Left colon (tissue), 2 donors: ENCODE measurements at regions not wholly inside any gene's neighbourhood (a gene's known extent, or its start where the extent isn't known, plus 50 kb on each side); places are given as distances from the start of the nearest gene placed in this dataset.

ENCODE experiments used
- ATAC-seq: fragments of 200-7000 bp; cut with Tn5 transposase; one replicate; pipeline ENCODE4 v1.9.1; 2020; ENCODE audit warnings: mild to moderate bottlenecking, moderate library complexity
- DNase-seq, 2 donors: peaks; one replicate each; pipeline ENCODE4 v3.0.0-alpha.2; 2020
- intact Hi-C, 2 donors: fragments of 100-400 bp; cut with DNase I in 1 of 2; cut with micrococcal nuclease in 1 of 2; formaldehyde crosslinking; loops; one replicate each; pipeline versions ENCODE4 v1.11.2 to v1.14.0; 2022; cut with DNase I, micrococcal nuclease
- donor health status: DM: no; HTN: no; CAD: no.
- donor health status: DM: yes; HTN: yes; CAD: no.

- intact Hi-C loops: no loop called here
Observed at GRCh38 chr18:22604390-22604985, 186.8 kb upstream of the CTAGE1 start.

DNA sequence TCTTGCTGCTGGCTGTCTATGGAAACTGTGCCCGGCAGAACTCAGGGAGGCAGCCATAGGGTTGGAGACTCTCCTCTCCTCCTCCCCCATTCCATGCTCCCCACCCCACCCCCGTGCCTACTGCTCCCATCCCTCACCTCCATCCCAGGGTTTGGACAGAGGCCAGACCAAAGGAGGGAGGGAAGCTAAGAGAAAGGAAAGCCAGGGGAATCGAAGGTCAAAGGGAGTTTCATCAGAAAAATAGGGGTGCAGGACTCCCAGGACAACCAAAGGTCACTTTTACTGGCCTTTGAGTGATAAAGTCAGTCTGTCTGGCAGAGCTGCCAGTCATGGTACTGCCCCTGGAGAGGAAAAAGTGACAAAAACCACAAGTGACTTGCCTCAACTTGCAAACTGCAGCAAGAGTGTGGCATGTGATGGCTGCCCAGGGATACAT is 187.3 kb upstream of the CTAGE1 start:
- ATAC-seq (no peak), DNase-seq (no peak)
- intact Hi-C loops: no loop called here

More at GRCh38 chr18:22604390-22604985, 186.8 kb upstream of the CTAGE1 start:
- DNase-seq (no peak), ATAC-seq (no peak)

DNA sequence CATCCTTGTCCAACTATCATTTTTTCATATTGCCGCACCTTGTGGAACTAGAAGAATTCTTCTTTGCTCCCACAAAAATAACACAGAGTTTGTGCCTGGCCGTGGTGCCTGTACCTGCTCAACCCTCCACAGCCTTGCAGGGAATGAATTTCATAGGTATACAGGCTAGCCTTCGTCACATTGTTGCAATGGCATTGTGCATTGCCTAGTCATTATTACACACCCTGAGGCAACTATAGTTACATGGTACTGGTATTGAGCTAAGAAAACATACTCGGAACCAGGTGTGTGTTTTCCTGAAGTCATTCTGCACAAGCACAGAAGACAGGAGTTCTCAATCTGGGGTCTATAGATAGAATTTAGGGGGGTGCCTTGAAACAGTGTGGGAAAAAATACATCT is 188.0 kb upstream of the CTAGE1 start:
- no peak for ATAC-seq
- intact Hi-C loops: no loop called here
- DNase-seq: no peak

DNA sequence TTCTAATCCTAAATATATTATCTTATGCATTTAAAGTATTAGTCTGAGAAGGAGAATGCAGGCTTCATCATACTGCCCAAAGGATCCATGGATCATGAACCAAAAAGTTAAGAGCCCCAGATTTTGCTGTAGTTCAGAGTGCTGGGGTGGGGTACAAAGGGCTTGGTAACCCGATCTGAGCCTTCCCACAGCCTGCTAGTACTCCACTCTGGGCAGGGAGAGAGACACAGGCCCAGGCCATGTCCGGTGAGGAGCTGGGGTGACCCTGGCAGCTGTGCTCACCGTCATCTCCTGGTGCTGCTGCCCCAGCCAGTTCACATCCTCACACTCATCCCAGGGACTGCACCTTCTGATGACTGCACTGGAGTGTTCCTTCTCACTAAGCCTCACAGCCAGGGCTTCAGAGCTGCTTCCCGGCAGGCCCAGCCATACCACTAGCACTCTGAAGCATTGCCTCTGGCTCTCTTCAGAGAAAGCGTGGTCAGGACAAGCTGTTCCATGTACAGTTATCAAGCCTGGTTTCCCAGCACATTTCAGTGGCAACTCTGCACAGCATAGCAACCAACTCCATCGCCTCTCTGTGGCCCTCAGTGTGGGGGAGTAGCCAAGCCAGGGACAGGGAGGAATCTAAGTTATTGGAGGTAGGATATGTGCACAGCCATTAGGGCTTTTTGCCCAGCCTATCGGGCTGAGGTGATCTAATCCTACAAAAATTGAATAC is 189.0 kb upstream of the CTAGE1 start:
- intact Hi-C loops: no loop called here
- DNase-seq (no peak), ATAC-seq (no peak)

GRCh38 chr18:22607284-22607635 is 189.5 kb upstream of the CTAGE1 start:
- DNase-seq: no peak
- intact Hi-C loops: no loop called here
- no peak for ATAC-seq

- DNase-seq (no peak), ATAC-seq (no peak)
- intact Hi-C loops: no loop called here
Observed at GRCh38 chr18:22608847-22609246, 191.1 kb upstream of the CTAGE1 start.

DNA sequence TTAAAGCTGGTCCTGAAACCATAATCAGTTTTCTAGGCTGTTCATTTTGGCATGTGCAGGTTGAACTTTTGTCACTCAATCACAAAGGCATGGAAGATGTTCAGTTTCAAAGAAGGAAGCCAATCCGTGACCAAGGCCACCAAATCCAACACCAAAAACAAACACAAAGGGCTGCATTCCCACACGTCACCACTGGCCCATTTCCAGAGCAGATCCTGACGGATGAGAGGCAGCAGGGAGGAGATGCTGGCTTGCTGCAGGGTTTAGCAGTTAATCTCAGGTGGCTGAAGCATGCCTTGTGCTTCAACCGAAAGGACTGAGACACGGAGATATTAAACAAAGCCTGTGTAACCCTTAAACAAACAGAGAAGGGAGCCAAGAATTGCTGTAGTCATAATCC is 191.9 kb upstream of the CTAGE1 start:
- intact Hi-C loops: no loop called here
- DNase-seq (peak; percentile 37 to 44), ATAC-seq (peak; percentile 44)

GRCh38 chr18:22613058-22613690 is 195.5 kb upstream of the CTAGE1 start:
- ATAC-seq (peak; percentile 96), DNase-seq (peak; percentile 59 to 83)
- intact Hi-C loops: no loop called here

GRCh38 chr18:22613788-22614187 is 196.1 kb upstream of the CTAGE1 start:
- DNase-seq: no peak
- ATAC-seq: no peak
- intact Hi-C loops: no loop called here

- ATAC-seq (no peak), DNase-seq (no peak)
- intact Hi-C loops: no loop called here
Observed at GRCh38 chr18:22623513-22623912, 205.8 kb upstream of the CTAGE1 start.

DNA sequence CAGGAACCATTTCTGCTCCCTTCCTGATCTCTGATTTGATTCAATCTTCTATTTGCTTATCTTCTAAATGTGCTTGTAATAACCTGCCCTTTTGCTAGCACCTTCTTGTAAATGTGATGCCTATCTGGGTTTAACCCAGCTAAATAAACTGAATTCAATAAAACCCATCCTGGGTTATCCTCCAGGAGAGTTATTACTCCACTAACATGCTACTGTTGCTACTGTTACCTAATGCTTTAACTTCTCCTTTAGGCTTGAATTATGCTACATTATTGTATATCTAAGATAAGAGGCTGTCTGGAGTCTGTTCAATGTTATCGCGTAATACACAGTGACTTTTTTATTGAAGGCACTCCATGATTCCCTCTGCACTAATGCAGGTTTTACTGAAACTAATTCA is 206.5 kb upstream of the CTAGE1 start:
- intact Hi-C loops: no loop called here
- peak; percentile 98 for ATAC-seq
- DNase-seq: no peak

DNA sequence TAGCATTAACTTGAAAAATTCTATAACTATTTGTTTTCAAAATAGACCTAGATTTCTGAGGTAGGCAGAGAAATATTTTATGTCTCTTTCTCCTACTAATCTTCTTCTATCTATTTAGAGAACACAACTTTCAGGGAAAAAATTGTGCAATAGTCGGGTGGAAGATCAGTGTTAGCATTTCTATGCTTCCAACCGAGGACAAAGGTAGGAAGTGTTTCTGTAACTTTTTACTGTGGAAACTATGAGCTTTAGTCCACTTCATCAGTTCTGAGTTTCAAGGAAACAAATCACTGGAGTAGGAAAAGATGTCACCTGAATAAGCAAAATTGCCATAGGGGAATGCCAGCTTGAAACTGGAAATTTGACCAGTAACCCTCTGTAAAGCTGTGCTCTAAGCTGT is 207.7 kb upstream of the CTAGE1 start:
- intact Hi-C loops: no loop called here
- DNase-seq (no peak), ATAC-seq (no peak)

DNA sequence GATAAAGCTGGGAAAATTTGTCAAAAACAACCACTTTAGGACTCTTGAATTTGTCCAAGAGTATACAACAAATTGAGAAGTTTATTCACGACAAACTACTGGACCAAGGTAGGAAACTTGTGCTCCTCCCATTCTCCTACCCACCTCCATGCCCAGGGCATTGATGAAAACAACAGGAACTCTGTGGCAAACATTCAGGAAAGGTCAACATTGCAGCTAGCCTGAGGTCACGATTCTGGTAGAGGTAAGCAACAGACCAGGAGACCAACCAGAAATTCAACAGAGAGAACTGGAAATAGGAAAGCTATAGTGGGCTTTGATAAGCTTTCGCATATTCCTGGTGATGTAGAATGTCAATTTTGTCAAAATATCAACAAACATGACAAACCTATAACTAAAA is 209.1 kb upstream of the CTAGE1 start:
- intact Hi-C loops: no loop called here
- ATAC-seq (no peak), DNase-seq (no peak)

GRCh38 chr18:22627506-22627905 is 209.8 kb upstream of the CTAGE1 start:
- no peak for ATAC-seq
- intact Hi-C loops: no loop called here
- no peak for DNase-seq

DNA sequence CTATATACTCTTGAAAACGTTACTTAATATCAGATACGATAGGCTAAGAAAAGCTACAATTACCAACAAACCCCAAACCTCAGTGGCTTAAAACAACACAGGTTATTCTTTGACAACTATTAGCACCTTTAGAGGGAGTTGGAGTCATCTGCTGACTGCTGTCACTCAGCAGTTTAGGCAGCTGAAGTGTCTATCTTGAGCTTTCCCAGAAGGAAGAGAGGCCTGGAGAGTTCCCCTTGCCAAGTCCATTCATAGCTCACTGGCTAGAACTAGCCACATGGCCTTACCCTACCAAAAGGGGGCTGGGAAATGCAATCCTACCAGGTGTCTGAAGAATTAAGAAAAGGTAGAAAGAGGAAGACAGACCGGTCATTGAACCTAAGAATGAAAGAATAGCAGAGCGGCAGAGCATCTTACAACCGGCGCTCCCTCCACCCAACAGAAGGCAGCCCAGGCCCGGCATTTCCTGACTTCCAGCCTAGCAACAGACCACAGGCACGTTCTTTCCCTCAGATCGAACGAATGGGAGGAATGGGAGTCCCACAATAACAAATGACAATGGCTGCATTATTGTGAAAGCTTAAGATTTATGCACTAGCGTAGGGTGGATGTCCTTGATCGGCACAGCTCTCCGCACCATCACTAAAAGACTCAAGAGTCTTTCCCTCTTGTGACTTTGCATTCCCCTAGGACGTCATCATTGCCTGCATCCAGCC is 211.2 kb upstream of the CTAGE1 start:
- DNase-seq: no peak
- intact Hi-C loops: no loop called here
- ATAC-seq: no peak

DNA sequence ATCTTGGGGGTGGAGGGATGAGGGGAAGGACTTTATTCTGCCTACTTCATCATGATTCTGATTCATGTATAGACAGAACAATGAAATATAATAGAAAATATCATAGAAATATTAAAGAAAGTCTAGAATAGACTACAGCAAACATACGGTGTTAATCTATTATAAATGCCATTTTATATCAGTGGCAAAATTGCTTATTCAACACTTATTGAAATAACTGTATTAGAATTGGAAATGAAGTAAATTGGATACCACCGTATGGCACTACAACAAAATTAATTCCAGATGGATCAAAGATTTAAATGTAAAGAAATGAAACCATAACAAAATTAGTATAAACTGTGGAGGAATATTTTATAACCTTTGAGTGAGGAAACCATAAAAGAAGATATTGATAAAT is 213.3 kb upstream of the CTAGE1 start:
- intact Hi-C loops: no loop called here
- ATAC-seq (no peak), DNase-seq (no peak)

- no peak for ATAC-seq
Observed at GRCh38 chr18:22632191-22632590, 214.5 kb upstream of the CTAGE1 start.

GRCh38 chr18:22634464-22634863 is 216.7 kb upstream of the CTAGE1 start:
- intact Hi-C loops: no loop called here
- DNase-seq (no peak), ATAC-seq (no peak)

More at GRCh38 chr18:22632191-22632590, 214.5 kb upstream of the CTAGE1 start:
- intact Hi-C loops: no loop called here
- DNase-seq: no peak

DNA sequence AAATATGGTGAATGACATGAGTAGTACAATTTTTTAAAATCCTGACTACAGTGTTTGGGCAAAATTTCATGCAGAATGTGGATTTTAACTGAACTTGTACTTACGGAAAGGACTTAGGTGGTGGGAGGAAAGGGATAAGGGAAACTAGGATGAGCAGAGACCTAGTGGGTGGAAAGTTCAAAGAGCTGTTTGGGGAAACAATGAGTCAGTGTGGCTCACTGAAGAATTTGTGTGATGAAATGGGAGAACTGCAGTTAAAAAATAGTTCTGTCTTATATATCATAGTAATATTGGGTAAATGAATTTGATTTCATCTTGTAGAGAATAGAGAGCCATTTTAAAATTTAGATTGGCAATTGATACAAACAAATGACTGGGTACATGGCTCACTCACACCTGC is 220.1 kb upstream of the CTAGE1 start:
- ATAC-seq (no peak), DNase-seq (no peak)
- intact Hi-C loops: no loop called here

- ATAC-seq (no peak), DNase-seq (no peak)
- intact Hi-C loops: no loop called here
Observed at GRCh38 chr18:22639026-22639463, 221.3 kb upstream of the CTAGE1 start.
